NCI-H526 (cell line): ENCODE measurements at regions not wholly inside any gene's neighbourhood (a gene's known extent, or its start where the extent isn't known, plus 50 kb on each side); places are given as distances from the start of the nearest gene placed in this dataset.

ENCODE experiments used
- DNase-seq, 2 experiments: peaks; one replicate each; lab custom pipeline; 2025; lab: John Stamatoyannopoulos, UW

- DNase-seq, result no peak
Measured at GRCh38 chr5:74028406-74028805, 402.4 kb downstream of the ARHGEF28 start.

- no peak for DNase-seq
Measured at GRCh38 chr5:74027732-74028338, 401.8 kb downstream of the ARHGEF28 start.

- no peak for DNase-seq
Measured at GRCh38 chr5:74026310-74026709, 400.3 kb downstream of the ARHGEF28 start.

GRCh38 chr5:74021126-74021525 lies 395.1 kb downstream of the ARHGEF28 start:
- DNase-seq, result no peak

- DNase-seq, result no peak
Measured at GRCh38 chr5:74020503-74020902, 394.5 kb downstream of the ARHGEF28 start.

GRCh38 chr5:74019923-74020322 lies 393.9 kb downstream of the ARHGEF28 start:
- no peak for DNase-seq

GRCh38 chr5:74017786-74018211 lies 391.8 kb downstream of the ARHGEF28 start:
- no peak for DNase-seq

GRCh38 chr5:74017112-74017511 lies 391.1 kb downstream of the ARHGEF28 start:
- DNase-seq, result no peak

GRCh38 chr5:74016373-74016772 lies 390.4 kb downstream of the ARHGEF28 start:
- no peak for DNase-seq

- no peak for DNase-seq
Measured at GRCh38 chr5:74015716-74016115, 389.7 kb downstream of the ARHGEF28 start.

- DNase-seq, result no peak
Measured at GRCh38 chr5:74013222-74013621, 387.2 kb downstream of the ARHGEF28 start.

GRCh38 chr5:74009502-74009901 lies 383.5 kb downstream of the ARHGEF28 start:
- DNase-seq, result no peak

- DNase-seq, result no peak
Measured at GRCh38 chr5:74007193-74007592, 381.2 kb downstream of the ARHGEF28 start.

- DNase-seq, result no peak
Measured at GRCh38 chr5:73999297-73999696, 373.3 kb downstream of the ARHGEF28 start.

GRCh38 chr5:73998489-73998888 lies 372.5 kb downstream of the ARHGEF28 start:
- no peak for DNase-seq

- no peak for DNase-seq
Measured at GRCh38 chr5:73997960-73998359, 372.0 kb downstream of the ARHGEF28 start.

GRCh38 chr5:73996151-73996755 lies 370.3 kb downstream of the ARHGEF28 start:
- DNase-seq, result no peak

- DNase-seq, result no peak
Measured at GRCh38 chr5:73994963-73995362, 369.0 kb downstream of the ARHGEF28 start.
